ENCODE measurements at regions not wholly inside any gene's neighbourhood (a gene's known extent, or its start where the extent isn't known, plus 50 kb on each side); places are given as distances from the start of the nearest gene placed in this dataset.

GRCh38 chr18:2086439-2086838, 484.9 kb downstream of the METTL4 start:
- no peak for TF ChIP-seq CTCF (IDR thresholded peaks at IDR 0.05 in 2 of 3, conservative IDR thresholded peaks at IDR 0.05 in 1 of 3; ENCODE audit: borderline replicate concordance in 1 of 3, insufficient read depth in 1 of 3, low read depth in 2 of 3, low read length in 2 of 3)
- TF ChIP-seq REST (IDR thresholded peaks at IDR 0.05; ENCODE audit: low read depth) = no peak
- no peak for TF ChIP-seq ZBTB33 (IDR thresholded peaks at IDR 0.05; ENCODE audit: extremely low read depth, insufficient replicate concordance, low read length)
- TF ChIP-seq ZFX (IDR thresholded peaks at IDR 0.05) = no peak
- no peak for TF ChIP-seq FOSL1 (IDR thresholded peaks at IDR 0.05; ENCODE audit: low read depth)
- no peak for TF ChIP-seq EZH2phosphoT487 (IDR thresholded peaks at IDR 0.05; ENCODE audit: borderline replicate concordance)
- no peak for TF ChIP-seq POLR2A (IDR thresholded peaks at IDR 0.05; ENCODE audit: borderline replicate concordance, extremely low read depth, insufficient read depth, insufficient read length)
- TF ChIP-seq TCF7L2 (IDR thresholded peaks at IDR 0.05; ENCODE audit: borderline replicate concordance, extremely low read depth, insufficient read depth, insufficient read length) = no peak
- TF ChIP-seq ATF3 (IDR thresholded peaks at IDR 0.05) = no peak
